ENCODE measurements at regions not wholly inside any gene's neighbourhood (a gene's known extent, or its start where the extent isn't known, plus 50 kb on each side); places are given as distances from the start of the nearest gene placed in this dataset.

- in situ Hi-C loops (cut with HindIII; ENCODE audit: low pct_unique_long_range_greater_than_20kb, low sequenced_read_pairs), result no loop called here
- DNase-seq (ENCODE audit: low read depth in 1 of 2, low spot score in 1 of 2), result no peak
- no peak for TF ChIP-seq JUND (IDR thresholded peaks at IDR 0.05; ENCODE audit: low read depth)
Observed at GRCh38 chr16:58960034-58960433, 225.9 kb upstream of the GOT2 start.

GRCh38 chr16:58958749-58959148, 224.6 kb upstream of the GOT2 start:
- in situ Hi-C loops (cut with HindIII; ENCODE audit: low pct_unique_long_range_greater_than_20kb, low sequenced_read_pairs), result no loop called here
- no peak for DNase-seq (ENCODE audit: low read depth in 1 of 2, low spot score in 1 of 2)
- TF ChIP-seq JUND (IDR thresholded peaks at IDR 0.05; ENCODE audit: low read depth), result no peak

- no peak for DNase-seq (ENCODE audit: low read depth in 1 of 2, low spot score in 1 of 2)
- no peak for TF ChIP-seq JUND (IDR thresholded peaks at IDR 0.05; ENCODE audit: low read depth)
Observed at GRCh38 chr16:58948244-58948643, 214.1 kb upstream of the GOT2 start.

GRCh38 chr16:58940609-58941008, 206.5 kb upstream of the GOT2 start:
- no peak for DNase-seq (ENCODE audit: low read depth in 1 of 2, low spot score in 1 of 2)
- in situ Hi-C loops (cut with HindIII; ENCODE audit: low pct_unique_long_range_greater_than_20kb, low sequenced_read_pairs), result no loop called here
- TF ChIP-seq JUND (IDR thresholded peaks at IDR 0.05; ENCODE audit: low read depth), result no peak

More at GRCh38 chr16:58948244-58948643, 214.1 kb upstream of the GOT2 start:
- in situ Hi-C loops (cut with HindIII; ENCODE audit: low pct_unique_long_range_greater_than_20kb, low sequenced_read_pairs), result no loop called here

- in situ Hi-C loops (cut with HindIII; ENCODE audit: low pct_unique_long_range_greater_than_20kb, low sequenced_read_pairs), result no loop called here
- no peak for DNase-seq (ENCODE audit: low read depth in 1 of 2, low spot score in 1 of 2)
- TF ChIP-seq JUND (IDR thresholded peaks at IDR 0.05; ENCODE audit: low read depth), result no peak
Observed at GRCh38 chr16:58938811-58939210, 204.7 kb upstream of the GOT2 start.

GRCh38 chr16:58937661-58938060, 203.5 kb upstream of the GOT2 start:
- DNase-seq (ENCODE audit: low read depth in 1 of 2, low spot score in 1 of 2), result no peak
- in situ Hi-C loops (cut with HindIII; ENCODE audit: low pct_unique_long_range_greater_than_20kb, low sequenced_read_pairs), result no loop called here
- TF ChIP-seq JUND (IDR thresholded peaks at IDR 0.05; ENCODE audit: low read depth), result no peak

- no peak for TF ChIP-seq JUND (IDR thresholded peaks at IDR 0.05; ENCODE audit: low read depth)
- in situ Hi-C loops (cut with HindIII; ENCODE audit: low pct_unique_long_range_greater_than_20kb, low sequenced_read_pairs), result no loop called here
- DNase-seq (ENCODE audit: low read depth in 1 of 2, low spot score in 1 of 2), result no peak
Observed at GRCh38 chr16:58933186-58933585, 199.1 kb upstream of the GOT2 start.

- no peak for TF ChIP-seq JUND (IDR thresholded peaks at IDR 0.05; ENCODE audit: low read depth)
- in situ Hi-C loops (cut with HindIII; ENCODE audit: low pct_unique_long_range_greater_than_20kb, low sequenced_read_pairs), result no loop called here
- no peak for DNase-seq (ENCODE audit: low read depth in 1 of 2, low spot score in 1 of 2)
Observed at GRCh38 chr16:58931436-58931835, 197.3 kb upstream of the GOT2 start.

GRCh38 chr16:58923094-58923493, 189.0 kb upstream of the GOT2 start:
- no peak for TF ChIP-seq JUND (IDR thresholded peaks at IDR 0.05; ENCODE audit: low read depth)
- in situ Hi-C loops (cut with HindIII; ENCODE audit: low pct_unique_long_range_greater_than_20kb, low sequenced_read_pairs), result no loop called here
- no peak for DNase-seq (ENCODE audit: low read depth in 1 of 2, low spot score in 1 of 2)

- DNase-seq (ENCODE audit: low read depth in 1 of 2, low spot score in 1 of 2), result no peak
- in situ Hi-C loops (cut with HindIII; ENCODE audit: low pct_unique_long_range_greater_than_20kb, low sequenced_read_pairs), result no loop called here
- TF ChIP-seq JUND (IDR thresholded peaks at IDR 0.05; ENCODE audit: low read depth), result no peak
Observed at GRCh38 chr16:58913456-58913855, 179.3 kb upstream of the GOT2 start.

GRCh38 chr16:58912571-58912970, 178.5 kb upstream of the GOT2 start:
- TF ChIP-seq JUND (IDR thresholded peaks at IDR 0.05; ENCODE audit: low read depth), result no peak
- in situ Hi-C loops (cut with HindIII; ENCODE audit: low pct_unique_long_range_greater_than_20kb, low sequenced_read_pairs), result no loop called here
- DNase-seq (ENCODE audit: low read depth in 1 of 2, low spot score in 1 of 2), result no peak

- no peak for DNase-seq (ENCODE audit: low read depth in 1 of 2, low spot score in 1 of 2)
- no peak for TF ChIP-seq JUND (IDR thresholded peaks at IDR 0.05; ENCODE audit: low read depth)
- in situ Hi-C loops (cut with HindIII; ENCODE audit: low pct_unique_long_range_greater_than_20kb, low sequenced_read_pairs), result no loop called here
Observed at GRCh38 chr16:58906981-58907715, 173.0 kb upstream of the GOT2 start.

- no peak for DNase-seq (ENCODE audit: low read depth in 1 of 2, low spot score in 1 of 2)
- no peak for TF ChIP-seq JUND (IDR thresholded peaks at IDR 0.05; ENCODE audit: low read depth)
- in situ Hi-C loops (cut with HindIII; ENCODE audit: low pct_unique_long_range_greater_than_20kb, low sequenced_read_pairs), result no loop called here
Observed at GRCh38 chr16:58904291-58904690, 170.2 kb upstream of the GOT2 start.

GRCh38 chr16:58889516-58889915, 155.4 kb upstream of the GOT2 start:
- TF ChIP-seq JUND (IDR thresholded peaks at IDR 0.05; ENCODE audit: low read depth), result no peak
- in situ Hi-C loops (cut with HindIII; ENCODE audit: low pct_unique_long_range_greater_than_20kb, low sequenced_read_pairs), result no loop called here
- no peak for DNase-seq (ENCODE audit: low read depth in 1 of 2, low spot score in 1 of 2)
